ENCODE measurements at regions not wholly inside any gene's neighbourhood (a gene's known extent, or its start where the extent isn't known, plus 50 kb on each side); places are given as distances from the start of the nearest gene placed in this dataset.

DNA sequence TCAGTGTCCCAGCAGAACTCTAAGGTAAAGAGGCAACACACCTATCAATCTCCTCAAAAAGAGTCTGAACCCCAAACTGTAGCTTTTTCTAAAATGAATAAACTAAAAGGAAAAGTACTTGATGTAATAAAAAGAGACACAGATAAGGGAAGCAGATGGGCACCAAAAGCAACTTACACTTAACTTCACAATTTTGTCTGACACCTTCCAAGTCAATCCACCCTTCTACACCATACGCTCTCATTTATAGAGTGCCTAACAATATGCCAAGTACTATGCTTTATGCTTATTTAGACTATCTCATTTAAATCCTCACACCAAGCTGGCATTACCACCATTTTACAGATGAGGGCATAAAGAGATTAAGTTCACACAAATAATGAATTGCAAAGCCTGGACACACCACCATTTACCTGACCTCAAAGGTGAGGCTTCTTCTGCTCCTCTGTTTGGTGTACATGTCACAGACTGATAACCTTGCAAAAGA, 90.6 kb upstream of the DST start:
- ChIA-PET POLR2A (interaction anchor here (1.8 kb wide), 1 partner anchor 19 kb away, joined by 10 read pairs; no protein-coding TSS in a partner anchor), CTCF (interaction anchor here (1.8 kb wide), 1 partner anchor 95 kb away, joined by 7 read pairs; no protein-coding TSS in a partner anchor)
- H3K79me2 ChIP-seq (ENCODE audit: insufficient read depth, low read length): peaks cover 60% of the 10 kb centered on the region

DNA sequence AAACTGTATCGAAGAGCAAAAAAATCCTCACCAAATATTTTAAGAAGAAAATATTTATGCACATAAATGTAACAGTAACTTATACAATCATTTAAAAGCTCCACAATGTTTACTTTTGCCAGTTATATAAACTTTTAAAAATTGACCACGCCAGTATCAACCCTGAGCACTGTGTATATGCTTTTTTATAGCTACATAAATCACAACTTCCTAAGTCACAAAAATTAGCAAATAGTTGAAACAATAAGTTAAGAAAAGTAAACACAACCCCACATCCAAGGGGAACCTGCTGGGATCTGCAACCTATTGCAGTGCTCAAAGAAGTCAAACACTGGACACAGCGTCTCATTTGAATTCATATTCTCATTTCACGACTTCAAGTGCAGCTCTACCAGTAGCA, 89.8 kb upstream of the DST start:
- no peaks in the 10 kb centered on the region for H3K9me2 ChIP-seq (ENCODE audit: insufficient read depth)
- ATAC-seq (no peak), DNase-seq (ENCODE audit: low read depth, low spot score) (no peak)
- ChIA-PET POLR2A (interaction anchor here (1.8 kb wide), 1 partner anchor 19 kb away, joined by 10 read pairs; no protein-coding TSS in a partner anchor), CTCF (interaction anchor here (1.1 to 1.8 kb wide), 2 partner anchors 23 to 94 kb away, joined by 3 to 7 read pairs; no protein-coding TSS in a partner anchor), RAD21 (ENCODE audit: low non-redundant PET in 1 of 2, low total read pairs in 2 of 2, uncharacterized antibody in 2 of 2, unreplicated experiment in 2 of 2) (no interaction called here)
- peaks cover 71 to 72% of the 10 kb centered on the region in 2 experiments for H3K4me1 ChIP-seq (ENCODE audit: control insufficient read depth in 1 of 2, insufficient read depth in 2 of 2, low read length in 2 of 2)
- 0 out of 2 replicates have a peak overlapping the region, but pooled peaks have one; percentile 19 for H3K4me2 ChIP-seq (ENCODE audit: low read length)
- H4K20me1 ChIP-seq (ENCODE audit: insufficient read depth): no peaks in the 10 kb centered on the region
- TF ChIP-seq YY1 (IDR thresholded peaks at IDR 0.05; ENCODE audit: extremely low read depth, insufficient replicate concordance, low read depth, low read length): no peak
- TF ChIP-seq SP1 (IDR thresholded peaks at IDR 0.05; ENCODE audit: low read depth): no peak
- TF ChIP-seq, protein P1, sequence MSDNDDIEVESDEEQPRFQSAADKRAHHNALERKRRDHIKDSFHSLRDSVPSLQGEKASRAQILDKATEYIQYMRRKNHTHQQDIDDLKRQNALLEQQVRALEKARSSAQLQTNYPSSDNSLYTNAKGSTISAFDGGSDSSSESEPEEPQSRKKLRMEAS (IDR thresholded peaks at IDR 0.05): no peak
- TF ChIP-seq CEBPB (IDR thresholded peaks at IDR 0.05; ENCODE audit: low read depth): no peak
- intact Hi-C loops (cut with micrococcal nuclease): no loop called here
- no peaks in the 10 kb centered on the region for H3K36me3 ChIP-seq (ENCODE audit: control insufficient read depth in 1 of 2, insufficient read depth in 2 of 2, low read length in 2 of 2)
- no peaks in the 10 kb centered on the region for H3K27me3 ChIP-seq (ENCODE audit: insufficient read depth, low read length)
- H3K4me3 ChIP-seq (replicated peaks in 1 of 2; ENCODE audit: low read depth in 1 of 2, low read length in 2 of 2): no peak overlapping the region
- no peak overlapping the region for H3K9ac ChIP-seq (ENCODE audit: low read length)
- no peaks in the 10 kb centered on the region for H3K9me3 ChIP-seq (ENCODE audit: control insufficient read depth in 1 of 2, insufficient read depth in 1 of 2, low read depth in 1 of 2, low read length in 2 of 2)
- peak overlapping the region; percentile 82 for H3K27ac ChIP-seq (ENCODE audit: low read depth, low read length)
- H2AFZ ChIP-seq (ENCODE audit: low read depth, low read length, poor library complexity, severe bottlenecking): no peak overlapping the region
- BruUV-seq (replicated peaks): no TSS peak
- peaks cover 62% of the 10 kb centered on the region for H3K79me2 ChIP-seq (ENCODE audit: insufficient read depth, low read length)

More for the DNA sequence above, 90.6 kb upstream of the DST start:
- Histone ChIP-seq H2AFZ (ENCODE audit: low read depth, low read length, poor library complexity, severe bottlenecking) (no peak overlapping the region), H3K36me3 (ENCODE audit: control insufficient read depth in 1 of 2, insufficient read depth in 2 of 2, low read length in 2 of 2) (no peaks in the 10 kb centered on the region), H3K4me2 (ENCODE audit: low read length) (0 out of 2 replicates have a peak overlapping the region, but pooled peaks have one; percentile 3), H3K9me3 (ENCODE audit: control insufficient read depth in 1 of 2, insufficient read depth in 1 of 2, low read depth in 1 of 2, low read length in 2 of 2) (no peaks in the 10 kb centered on the region), H3K9me2 (ENCODE audit: insufficient read depth) (no peaks in the 10 kb centered on the region), H3K9ac (ENCODE audit: low read length) (no peak overlapping the region), H3K27ac (ENCODE audit: low read depth, low read length) (peak overlapping the region; percentile 82), H4K20me1 (ENCODE audit: insufficient read depth) (no peaks in the 10 kb centered on the region), H3K27me3 (ENCODE audit: insufficient read depth, low read length) (no peaks in the 10 kb centered on the region), H3K4me3 (replicated peaks in 1 of 2; ENCODE audit: low read depth in 1 of 2, low read length in 2 of 2) (no peak overlapping the region), H3K4me1 (ENCODE audit: control insufficient read depth in 1 of 2, insufficient read depth in 2 of 2, low read length in 2 of 2) (peaks cover 64% of the 10 kb centered on the region in 2 experiments)
- ATAC-seq (no peak), DNase-seq (ENCODE audit: low read depth, low spot score) (no peak)
- BruUV-seq (replicated peaks): no TSS peak
- TF ChIP-seq CBX3 (IDR thresholded peaks at IDR 0.05; ENCODE audit: low read depth) (peak; percentile 55; the same call in 1 of the 2 replicates), RAD21 (IDR thresholded peaks at IDR 0.05; ENCODE audit: low read depth) (no peak)
- RAD21 ChIA-PET (ENCODE audit: low non-redundant PET in 1 of 2, low total read pairs in 2 of 2, uncharacterized antibody in 2 of 2, unreplicated experiment in 2 of 2): no interaction called here
- intact Hi-C loops (cut with micrococcal nuclease): no loop called here
